H9 (cell line): ENCODE measurements at regions not wholly inside any gene's neighbourhood (a gene's known extent, or its start where the extent isn't known, plus 50 kb on each side); places are given as distances from the start of the nearest gene placed in this dataset.

ENCODE experiments used
- DNase-seq: peaks from one replicate; pipeline ENCODE4 v3.0.0-alpha.2; 2017
- H2AFZ ChIP-seq: one replicate; pipeline ENCODE4 v1.6.1; 2013; ENCODE audit warnings: mild to moderate bottlenecking, low read length, control low read depth, moderate library complexity
- H2AK5ac ChIP-seq: 2 replicates; pipeline ENCODE4 v1.6.1; 2013; ENCODE audit warnings: low read length, control low read depth, mixed read lengths; ENCODE audit not compliant: insufficient read length
- H2BK120ac ChIP-seq: one replicate; pipeline ENCODE4 v1.6.1; 2013; ENCODE audit warnings: low read depth, mild to moderate bottlenecking, low read length, control low read depth, inconsistent platforms; ENCODE audit not compliant: poor library complexity, severe bottlenecking
- H2BK12ac ChIP-seq: 2 replicates; pipeline ENCODE4 v1.6.1; 2013; ENCODE audit warnings: low read length, control low read depth, mixed read lengths, low read depth; ENCODE audit not compliant: insufficient read length
- H2BK15ac ChIP-seq: 2 replicates; pipeline ENCODE4 v1.6.1; 2013; ENCODE audit warnings: low read depth, low read length, control low read depth
- H2BK20ac ChIP-seq: one replicate; pipeline ENCODE4 v1.6.1; 2013; ENCODE audit warnings: low read depth, mild to moderate bottlenecking, low read length, control low read depth, inconsistent platforms; ENCODE audit not compliant: poor library complexity, severe bottlenecking
- H2BK5ac ChIP-seq: 2 replicates; pipeline ENCODE4 v1.6.1; 2013; ENCODE audit warnings: low read length, control low read depth, mixed read lengths; ENCODE audit not compliant: insufficient read length
- H3K14ac ChIP-seq: 2 replicates; pipeline ENCODE4 v1.6.1; 2013; ENCODE audit warnings: low read length, control low read depth; ENCODE audit not compliant: insufficient read depth
- H3K18ac ChIP-seq: 2 replicates; pipeline ENCODE4 v1.6.1; 2013; ENCODE audit warnings: low read depth, mild to moderate bottlenecking, mixed read lengths, low read length, control low read depth; ENCODE audit not compliant: insufficient read length
- H3K23ac ChIP-seq: 2 replicates; pipeline ENCODE4 v1.6.1; 2013; ENCODE audit warnings: low read length, control low read depth, mixed read lengths, low read depth; ENCODE audit not compliant: insufficient read length
- H3K23me2 ChIP-seq: 2 replicates; pipeline ENCODE4 v1.6.1; 2013; ENCODE audit warnings: low read depth, mild to moderate bottlenecking, mixed read lengths, low read length, control low read depth; ENCODE audit not compliant: insufficient read length, poor library complexity, severe bottlenecking
- H3K27ac ChIP-seq: 2 replicates; pipeline ENCODE4 v1.5.1; 2013; ENCODE audit warnings: low read length, control low read depth, mixed read lengths, low read depth; ENCODE audit not compliant: insufficient read length
- H3K27me3 ChIP-seq: 2 replicates; pipeline ENCODE4 v1.6.1; 2013; ENCODE audit warnings: low read length, control low read depth, inconsistent platforms; ENCODE audit not compliant: insufficient read depth
- H3K4ac ChIP-seq: 2 replicates; pipeline ENCODE4 v1.6.1; 2013; ENCODE audit warnings: low read depth, mild to moderate bottlenecking, control low read depth, inconsistent platforms, low read length, moderate library complexity
- H3K4me1 ChIP-seq: 2 replicates; pipeline ENCODE4 v1.6.1; 2013; ENCODE audit warnings: low read length, control low read depth, inconsistent platforms; ENCODE audit not compliant: insufficient read depth
- H3K4me2 ChIP-seq: 2 replicates; pipeline ENCODE4 v1.6.1; 2013; ENCODE audit warnings: low read length, control low read depth, mixed read lengths; ENCODE audit not compliant: insufficient read length, insufficient read depth
- H3K56ac ChIP-seq: 2 replicates; pipeline ENCODE4 v1.6.1; 2013; ENCODE audit warnings: low read depth, mild to moderate bottlenecking, mixed read lengths, low read length, control low read depth; ENCODE audit not compliant: insufficient read length
- H3K79me1 ChIP-seq: 2 replicates; pipeline ENCODE4 v1.6.1; 2013; ENCODE audit warnings: low read depth, mild to moderate bottlenecking, moderate library complexity, low read length, control low read depth, inconsistent platforms; ENCODE audit not compliant: insufficient read depth, poor library complexity, severe bottlenecking
- H3K79me2 ChIP-seq: 2 replicates; pipeline ENCODE4 v1.6.1; 2013; ENCODE audit warnings: low read length, control low read depth, inconsistent platforms; ENCODE audit not compliant: insufficient read depth
- H3K9ac ChIP-seq: 2 replicates; pipeline ENCODE4 v1.6.1; 2013; ENCODE audit warnings: low read length, control low read depth, mixed read lengths; ENCODE audit not compliant: insufficient read length; ENCODE audit errors: extremely low read depth
- H3K9me3 ChIP-seq: one replicate; pipeline ENCODE4 v1.6.1; 2013; ENCODE audit warnings: low read depth, low read length, inconsistent platforms; ENCODE audit not compliant: control insufficient read depth
- H3T11ph ChIP-seq: one replicate; pipeline ENCODE4 v1.6.1; 2013; ENCODE audit warnings: mild to moderate bottlenecking, low read length, control low read depth, inconsistent platforms
- H4K20me1 ChIP-seq: one replicate; pipeline ENCODE4 v1.6.1; 2013; ENCODE audit not compliant: control insufficient read depth, insufficient read length, insufficient read depth
- H4K5ac ChIP-seq: 2 replicates; pipeline ENCODE4 v1.6.1; 2013; ENCODE audit warnings: low read depth, mild to moderate bottlenecking, mixed read lengths, low read length, control low read depth; ENCODE audit not compliant: insufficient read length
- H4K8ac ChIP-seq: replicated peaks from 2 replicates; pipeline ENCODE4 v1.6.1; 2013; ENCODE audit warnings: low read length, control low read depth, mixed read lengths, low read depth; ENCODE audit not compliant: insufficient read length
- H4K91ac ChIP-seq: 2 replicates; pipeline ENCODE4 v1.6.1; 2013; ENCODE audit warnings: low read depth, mild to moderate bottlenecking, moderate library complexity, mixed read lengths, low read length, control low read depth; ENCODE audit not compliant: insufficient read length
- H3K27ac Mint-ChIP-seq, 3 experiments: 2 replicates in 2 of 3; 3 replicates in 1 of 3; pipeline ENCODE4 v1.8.0; 2020 to 2021; ENCODE audit warnings: mixed read lengths in 3 of 3, mild to moderate bottlenecking in 1 of 3, moderate library complexity in 1 of 3
- H3K27me3 Mint-ChIP-seq: 2 replicates; pipeline ENCODE4 v1.8.0; 2021; ENCODE audit warnings: low read depth, mild to moderate bottlenecking, moderate library complexity, mixed read lengths
- H3K36me3 Mint-ChIP-seq, 3 experiments: 2 replicates in 2 of 3; 3 replicates in 1 of 3; pipeline ENCODE4 v1.8.0; 2020 to 2021; ENCODE audit warnings: low read depth in 3 of 3, mixed read lengths in 3 of 3; ENCODE audit not compliant: insufficient read depth in 1 of 3
- H3K4me1 Mint-ChIP-seq, 2 experiments: 2 replicates each; pipeline ENCODE4 v1.8.0; 2020; ENCODE audit warnings: mixed read lengths in 2 of 2
- H3K4me3 Mint-ChIP-seq, 2 experiments: 2 replicates in 1 of 2; 3 replicates in 1 of 2; pipeline ENCODE4 v1.8.0; 2020 to 2021; ENCODE audit warnings: mild to moderate bottlenecking in 2 of 2, mixed read lengths in 2 of 2, moderate library complexity in 1 of 2
- H3K9me3 Mint-ChIP-seq, 2 experiments: 2 replicates in 1 of 2; 3 replicates in 1 of 2; pipeline ENCODE4 v1.8.0; 2020; ENCODE audit warnings: mild to moderate bottlenecking in 2 of 2, mixed read lengths in 2 of 2, moderate library complexity in 1 of 2
- CTCF ChIP-seq: fragments of 200-600 bp; sonication (generic); conservative IDR thresholded peaks from 3 replicates; pipeline ENCODE4 v1.8.0; 2021; ENCODE audit warnings: antibody characterized with exemption, mild to moderate bottlenecking
- WGBS: extraction: QIAGEN DNeasy Blood & Tissue Kit; methylation state at CpG from one replicate; pipeline ENCODE4 v1.1.7; 2013; ENCODE audit warnings: missing lambda C conversion rate, low lambda C conversion rate, mixed read lengths; ENCODE audit not compliant: insufficient read length; ENCODE audit errors: extremely low coverage; 5-methylcytosine and 5-hydroxymethylcytosine counted together

GRCh38 chr10:59508296-59508695, 145.9 kb upstream of the FAM13C start:
- Histone ChIP-seq H2BK15ac (no peak overlapping the region), H3K4me2 (no peak overlapping the region), H2BK20ac (no peak overlapping the region), H4K20me1 (no peaks in the 10 kb centered on the region), H3K23me2 (no peaks in the 10 kb centered on the region), H4K91ac (no peak overlapping the region), H2AK5ac (no peak overlapping the region), H2BK5ac (no peak overlapping the region), H3K14ac (no peak overlapping the region), H3K4ac (no peak overlapping the region), H2BK120ac (no peak overlapping the region), H3K23ac (no peak overlapping the region), H4K5ac (no peak overlapping the region), H3T11ph (no peak overlapping the region), H2BK12ac (no peak overlapping the region), H3K9me3 (no peaks in the 10 kb centered on the region), H3K9ac (no peak overlapping the region), H3K18ac (no peak overlapping the region), H3K4me1 (no peaks in the 10 kb centered on the region), H3K27me3 (no peaks in the 10 kb centered on the region), H2AFZ (no peak overlapping the region), H3K79me2 (no peaks in the 10 kb centered on the region), H4K8ac (no peak overlapping the region), H3K79me1 (no peaks in the 10 kb centered on the region), H3K27ac (no peak overlapping the region), H3K56ac (no peak overlapping the region)
- no peak overlapping the region for H3K27ac Mint-ChIP-seq
- no peak for DNase-seq
- WGBS: no CpG with 5 or more reads among the region's 3 CpGs
- peaks cover 3% of the 10 kb centered on the region in 2 experiments; a peak in 2 of 4 replicates for H3K4me1 Mint-ChIP-seq
- no peaks in the 10 kb centered on the region for H3K36me3 Mint-ChIP-seq
- TF ChIP-seq CTCF: no peak
- H3K9me3 Mint-ChIP-seq: no peaks in the 10 kb centered on the region
- H3K27me3 Mint-ChIP-seq: peaks cover 2% of the 10 kb centered on the region; the same call in 1 of the 2 replicates
- no peak overlapping the region for H3K4me3 Mint-ChIP-seq
